ENCODE measurements at regions not wholly inside any gene's neighbourhood (a gene's known extent, or its start where the extent isn't known, plus 50 kb on each side); places are given as distances from the start of the nearest gene placed in this dataset.
"Not testable (repeated sequence)": the region's sequence is repeated elsewhere in the genome, so short reads cannot be mapped to it uniquely, and the experiment has no call there.

- not testable (repeated sequence) for DNase-seq
Observed at GRCh38 chr15:30845536-30845935, 58.2 kb upstream of the FAN1 start.

Measured in hematopoietic multipotent progenitor cell treated with erythropoietin and hydrocortisone succinate and interleukin-3 and kit ligand, for 8 days (in vitro differentiated cells).